GM21619 (cell line): ENCODE measurements at regions not wholly inside any gene's neighbourhood (a gene's known extent, or its start where the extent isn't known, plus 50 kb on each side); places are given as distances from the start of the nearest gene placed in this dataset.

ENCODE experiments used
- ATAC-seq: cut with Tn5 transposase; IDR thresholded peaks from one replicate; pipeline ENCODE4 v1.9.1; 2021; ENCODE audit not compliant: unreplicated experiment

- ATAC-seq = no peak
Measured at GRCh38 chr14:99037777-99038430, 234.1 kb downstream of the BCL11B start.

GRCh38 chr14:99038431-99038820 is 233.6 kb downstream of the BCL11B start:
- ATAC-seq = no peak

GRCh38 chr14:99039331-99040041 is 232.5 kb downstream of the BCL11B start:
- ATAC-seq = no peak

DNA sequence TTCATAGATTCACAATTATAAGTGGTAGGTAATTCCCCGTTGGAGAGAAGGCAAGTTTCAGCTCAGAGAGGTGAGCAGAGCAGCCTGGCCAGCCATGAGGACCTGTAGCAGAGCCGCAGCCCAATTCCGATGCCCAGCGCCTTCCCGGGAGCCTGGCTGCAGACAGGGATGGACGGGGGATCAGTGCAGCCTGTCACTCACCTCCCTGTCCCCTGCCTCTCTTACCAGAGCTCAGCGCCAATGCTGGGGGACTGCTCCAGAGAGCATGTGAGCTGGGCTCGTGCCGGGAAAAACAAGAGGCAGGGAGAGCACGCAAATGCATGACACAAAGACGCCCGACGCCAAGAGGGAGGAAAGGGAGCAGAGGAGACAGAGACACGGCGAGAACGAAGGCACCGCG is 231.9 kb downstream of the BCL11B start:
- no peak for ATAC-seq

- ATAC-seq = no peak
Measured at GRCh38 chr14:99040711-99041110, 231.3 kb downstream of the BCL11B start.

GRCh38 chr14:99041141-99041819 is 230.7 kb downstream of the BCL11B start:
- ATAC-seq = no peak

- no peak for ATAC-seq
Measured at GRCh38 chr14:99041820-99042174, 230.2 kb downstream of the BCL11B start.

GRCh38 chr14:99042381-99043266 is 229.4 kb downstream of the BCL11B start:
- ATAC-seq = no peak

DNA sequence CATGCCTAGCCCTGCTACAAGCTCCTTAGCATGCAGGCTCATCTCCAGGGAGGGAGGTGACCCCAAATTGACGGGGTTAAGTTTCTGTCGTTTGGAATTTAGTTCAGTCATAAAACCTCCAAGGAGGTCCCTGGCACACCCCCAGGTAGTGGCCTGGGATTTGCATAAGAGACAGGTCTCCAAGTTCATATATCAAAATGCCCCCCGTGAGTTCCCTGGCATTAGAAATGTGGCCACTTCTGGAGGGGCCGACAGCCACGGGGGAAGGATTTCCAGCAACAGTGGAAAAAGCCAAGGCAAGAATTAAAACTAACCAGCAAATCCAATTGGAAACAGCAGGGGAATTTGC is 228.8 kb downstream of the BCL11B start:
- ATAC-seq = no peak

DNA sequence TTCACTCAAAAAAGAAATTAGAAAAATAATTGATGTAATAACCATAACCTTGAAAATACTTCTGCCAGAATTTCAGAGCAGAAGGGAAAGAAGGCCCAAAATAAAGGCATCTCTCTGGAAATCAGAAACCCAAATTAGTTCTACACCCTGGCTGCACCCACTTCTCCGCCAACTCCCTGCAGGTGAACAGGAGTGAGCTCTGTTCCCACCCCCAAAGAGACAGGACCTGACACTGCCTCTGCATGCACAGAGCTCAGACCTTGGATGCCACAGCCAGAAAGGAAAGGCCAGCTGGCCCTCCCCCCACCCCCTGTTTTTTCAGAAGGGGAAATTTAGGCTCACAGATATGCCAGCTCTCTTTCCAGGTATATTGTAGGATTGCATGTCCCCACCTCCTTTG is 228.2 kb downstream of the BCL11B start:
- no peak for ATAC-seq

- no peak for ATAC-seq
Measured at GRCh38 chr14:99047441-99048031, 224.5 kb downstream of the BCL11B start.

GRCh38 chr14:99050309-99050708 is 221.7 kb downstream of the BCL11B start:
- ATAC-seq = no peak

DNA sequence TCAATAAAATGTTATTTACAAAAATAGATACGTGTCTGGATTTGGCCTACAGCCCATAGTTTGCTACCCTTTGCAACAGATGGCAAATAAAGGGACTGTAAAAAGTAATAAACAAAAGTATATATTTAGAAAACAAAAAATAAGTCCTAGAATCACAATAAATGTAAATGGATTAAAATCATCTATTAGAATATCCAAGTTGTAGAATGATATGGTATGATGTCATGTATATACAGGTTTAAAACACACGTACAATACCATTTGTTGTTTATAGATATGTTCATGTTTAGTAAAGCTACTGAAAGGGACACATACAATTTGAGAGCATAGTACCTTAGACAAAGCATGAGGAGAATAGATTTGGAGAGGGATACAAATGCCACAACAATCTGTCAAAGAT is 219.5 kb downstream of the BCL11B start:
- no peak for ATAC-seq

GRCh38 chr14:99055019-99055418 is 217.0 kb downstream of the BCL11B start:
- no peak for ATAC-seq

- ATAC-seq = no peak
Measured at GRCh38 chr14:99055816-99056215, 216.2 kb downstream of the BCL11B start.

- no peak for ATAC-seq
Measured at GRCh38 chr14:99057576-99058083, 214.4 kb downstream of the BCL11B start.

GRCh38 chr14:99058542-99058941 is 213.5 kb downstream of the BCL11B start:
- ATAC-seq = no peak

DNA sequence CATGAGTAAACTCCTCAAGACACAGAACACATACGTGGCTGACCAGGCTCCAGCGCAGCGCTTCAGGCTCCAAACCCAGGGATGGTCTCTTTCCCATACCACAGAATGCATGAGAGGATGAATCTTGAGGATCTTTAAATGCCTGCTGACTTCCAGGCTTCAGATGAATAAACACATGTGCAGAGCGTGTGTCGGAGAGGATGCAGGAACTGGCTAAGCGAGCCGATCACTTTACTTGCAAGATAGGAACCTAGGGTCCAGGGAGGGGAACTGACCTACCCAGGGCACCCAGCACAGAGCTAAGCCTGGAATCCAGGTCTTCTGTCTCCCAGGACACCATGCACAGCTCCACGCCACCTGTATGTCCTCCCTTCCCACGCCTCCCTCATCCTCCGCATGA is 209.8 kb downstream of the BCL11B start:
- no peak for ATAC-seq

DNA sequence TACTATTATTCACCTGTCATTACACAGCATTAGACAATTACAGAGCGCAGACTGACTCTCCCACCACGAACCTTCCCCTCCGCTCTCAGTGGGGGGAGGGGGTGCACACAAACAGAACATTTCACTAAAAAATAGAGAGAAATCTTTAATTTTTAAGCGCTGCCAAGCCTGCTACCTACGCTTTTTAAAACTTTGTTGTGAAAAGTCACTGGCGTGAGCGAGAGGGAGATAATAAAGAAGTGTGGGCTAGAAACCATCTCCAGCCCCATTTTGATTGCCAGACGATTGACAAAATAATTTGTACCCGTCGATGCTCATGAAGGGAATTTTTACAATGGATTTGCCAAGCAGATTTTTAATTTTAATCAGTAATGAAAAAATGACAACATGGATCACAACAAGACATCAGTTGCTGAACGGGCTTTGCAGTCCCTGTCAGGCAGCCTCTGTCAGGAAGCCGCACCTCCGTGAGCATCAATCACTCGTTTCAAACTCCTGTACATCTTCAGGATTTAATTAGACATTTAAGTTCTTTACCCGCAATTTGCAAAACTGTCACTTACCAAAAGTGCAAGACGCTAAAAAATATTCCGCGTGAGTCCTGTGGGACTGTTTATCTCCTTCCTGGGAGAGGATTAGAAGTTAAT is 209.1 kb downstream of the BCL11B start:
- no peak for ATAC-seq

DNA sequence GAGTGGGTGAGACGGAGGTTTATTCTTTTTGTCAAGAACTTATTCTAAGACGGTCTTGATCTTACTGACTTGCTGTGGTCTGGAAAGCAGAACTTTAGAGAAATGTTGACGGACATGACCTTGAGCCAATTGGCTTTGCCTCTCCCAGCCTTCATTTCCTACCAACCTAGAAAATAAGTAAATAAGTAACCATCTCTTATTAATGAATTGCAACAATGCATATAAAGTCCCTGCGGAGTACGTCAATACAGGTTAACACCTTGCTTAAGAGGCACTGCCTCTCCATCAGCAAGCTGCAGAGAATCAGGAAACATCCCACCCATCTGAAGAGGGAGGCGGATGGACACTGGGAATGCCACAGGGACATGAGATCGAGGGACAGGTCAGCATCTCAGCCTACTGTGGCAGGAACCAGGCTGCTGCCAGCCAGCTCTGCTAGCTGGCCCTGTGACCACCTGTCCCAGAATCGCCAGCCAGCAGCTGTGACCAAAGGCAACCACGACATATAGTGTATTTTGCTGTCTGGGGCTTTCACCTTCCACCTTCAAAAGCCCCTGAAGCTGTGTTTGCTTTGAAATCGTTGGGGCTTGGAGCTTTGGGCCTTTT is 208.3 kb downstream of the BCL11B start:
- ATAC-seq = no peak
